Activated T-helper 1 cell treated with anti-CD3 and anti-CD28 coated beads, Interleukin-12 subunit alpha, Interleukin-12 subunit beta, Interleukin-2, Interleukin-4 antibody, amounts not matched to agents 30 ng/mL and 10 ng/mL and 1 ng/mL, durations not matched to agents 14 hours and 24 hours and 36 hours (primary cell): ENCODE measurements at regions not wholly inside any gene's neighbourhood (a gene's known extent, or its start where the extent isn't known, plus 50 kb on each side); places are given as distances from the start of the nearest gene placed in this dataset.

ENCODE experiments used
- DNase-seq: peaks from one replicate; pipeline ENCODE4 v3.0.0; 2021; ENCODE audit warnings: low spot score
- H3K27ac Mint-ChIP-seq: one replicate; pipeline ENCODE4 v1.8.0; 2021; ENCODE audit warnings: mild to moderate bottlenecking, mixed read lengths
- H3K27me3 Mint-ChIP-seq: one replicate; pipeline ENCODE4 v1.8.0; 2022; ENCODE audit warnings: mild to moderate bottlenecking, moderate library complexity, mixed read lengths; ENCODE audit not compliant: insufficient read depth
- H3K36me3 Mint-ChIP-seq: one replicate; pipeline ENCODE4 v1.8.0; 2021; ENCODE audit warnings: low read depth, mixed read lengths
- H3K4me1 Mint-ChIP-seq: one replicate; pipeline ENCODE4 v1.8.0; 2021; ENCODE audit warnings: low read depth, mixed read lengths
- H3K4me3 Mint-ChIP-seq: one replicate; pipeline ENCODE4 v1.8.0; 2021; ENCODE audit warnings: mild to moderate bottlenecking, moderate library complexity, mixed read lengths
- H3K9me3 Mint-ChIP-seq: one replicate; pipeline ENCODE4 v1.8.0; 2021; ENCODE audit warnings: mixed read lengths
- intact Hi-C: fragments of 100-400 bp; cut with micrococcal nuclease; formaldehyde crosslinking; loops from one replicate; pipeline ENCODE4 v1.15.1; 2024

DNA sequence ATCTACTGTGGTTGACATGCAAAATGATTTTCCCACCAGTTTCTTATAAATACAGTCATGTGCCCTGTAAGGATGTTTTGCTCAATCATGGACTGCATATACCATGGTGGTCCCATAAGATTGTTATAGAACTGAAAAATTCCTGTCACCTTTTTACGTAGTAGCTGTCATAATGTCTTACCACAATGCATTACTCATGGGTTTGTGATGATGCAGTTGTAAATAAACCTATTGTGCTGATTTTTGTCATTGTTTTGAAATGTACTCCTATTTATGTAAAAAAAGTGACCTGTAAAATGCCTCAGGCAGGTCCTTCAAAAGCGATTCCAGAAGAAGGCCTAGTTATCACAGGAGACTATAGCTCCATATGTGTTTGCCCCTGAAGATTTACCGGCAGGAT is 695.4 kb upstream of the KIF2B start:
- H3K9me3 Mint-ChIP-seq, result peaks cover 18% of the 10 kb centered on the region
- H3K27ac Mint-ChIP-seq, result no peak overlapping the region
- no peaks in the 10 kb centered on the region for H3K4me1 Mint-ChIP-seq
- no peak overlapping the region for H3K4me3 Mint-ChIP-seq
- DNase-seq, result no peak
- intact Hi-C loops, result no loop called here
- no peaks in the 10 kb centered on the region for H3K27me3 Mint-ChIP-seq
- no peaks in the 10 kb centered on the region for H3K36me3 Mint-ChIP-seq

DNA sequence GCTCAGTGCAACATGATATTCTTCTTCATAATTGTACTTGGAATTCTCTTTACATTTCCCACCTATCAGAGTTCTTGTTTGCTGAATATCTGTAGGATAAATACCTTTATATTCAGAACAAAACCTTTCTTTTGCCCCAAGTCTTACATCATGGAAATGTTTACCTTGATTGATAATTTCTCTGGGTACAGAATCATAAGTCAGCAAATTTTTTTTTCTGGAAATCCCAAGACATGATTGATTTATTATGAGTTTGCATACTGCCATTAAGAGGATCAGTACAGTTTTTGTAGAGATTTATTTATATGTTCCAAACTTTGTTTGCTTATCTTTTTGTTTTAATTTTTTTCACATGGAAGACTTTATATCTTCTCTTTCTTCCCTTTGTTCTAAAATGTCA is 699.8 kb upstream of the KIF2B start:
- no peak overlapping the region for H3K4me3 Mint-ChIP-seq
- intact Hi-C loops, result no loop called here
- no peak for DNase-seq
- H3K36me3 Mint-ChIP-seq, result no peaks in the 10 kb centered on the region
- no peaks in the 10 kb centered on the region for H3K4me1 Mint-ChIP-seq
- no peak overlapping the region for H3K27ac Mint-ChIP-seq
- H3K27me3 Mint-ChIP-seq, result no peaks in the 10 kb centered on the region
- H3K9me3 Mint-ChIP-seq, result peaks cover 9% of the 10 kb centered on the region

DNA sequence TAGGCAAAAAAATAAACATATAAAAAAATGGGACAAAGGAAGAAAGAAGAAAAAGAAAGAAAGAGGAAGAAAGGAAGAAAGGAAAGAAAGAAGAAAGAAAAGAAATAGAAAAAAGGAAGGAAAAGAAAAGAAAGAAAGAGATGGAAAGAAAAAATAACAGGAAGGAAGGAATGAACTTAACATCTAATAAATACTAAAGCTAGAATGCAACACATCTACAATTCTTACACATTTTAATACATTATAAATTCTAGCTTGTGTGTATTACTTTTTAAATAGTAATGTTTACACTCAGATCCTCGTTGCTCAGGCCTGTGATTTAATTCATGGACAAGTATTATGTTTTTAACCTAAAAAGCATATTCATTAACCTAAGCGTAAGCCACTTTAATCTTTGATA is 703.0 kb upstream of the KIF2B start:
- peaks cover 21% of the 10 kb centered on the region for H3K9me3 Mint-ChIP-seq
- H3K36me3 Mint-ChIP-seq, result no peaks in the 10 kb centered on the region
- H3K4me3 Mint-ChIP-seq, result no peak overlapping the region
- no peak for DNase-seq
- intact Hi-C loops, result no loop called here
- no peak overlapping the region for H3K27ac Mint-ChIP-seq
- H3K4me1 Mint-ChIP-seq, result no peaks in the 10 kb centered on the region
- no peaks in the 10 kb centered on the region for H3K27me3 Mint-ChIP-seq

DNA sequence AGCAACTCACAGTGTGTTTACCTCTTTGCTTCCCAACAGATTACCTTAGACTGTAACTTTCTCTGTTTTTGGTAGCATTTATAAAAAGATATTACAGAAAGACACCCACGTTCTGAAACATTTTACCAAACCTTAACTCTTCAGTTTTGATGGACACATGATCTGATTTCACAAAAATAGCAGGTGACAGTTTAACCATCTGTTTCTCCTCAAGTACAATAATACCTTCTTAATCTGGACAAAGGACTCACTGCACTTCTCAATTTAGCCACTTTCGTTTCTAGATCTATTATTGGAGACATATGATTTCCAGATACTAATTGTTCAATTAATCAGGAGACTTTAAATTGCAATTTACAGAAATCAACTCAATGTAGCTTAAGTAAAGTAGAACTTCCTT is 703.8 kb upstream of the KIF2B start:
- Mint-ChIP-seq H3K36me3 (no peaks in the 10 kb centered on the region), H3K9me3 (peaks cover 18% of the 10 kb centered on the region)
- intact Hi-C loops, result no loop called here

DNA sequence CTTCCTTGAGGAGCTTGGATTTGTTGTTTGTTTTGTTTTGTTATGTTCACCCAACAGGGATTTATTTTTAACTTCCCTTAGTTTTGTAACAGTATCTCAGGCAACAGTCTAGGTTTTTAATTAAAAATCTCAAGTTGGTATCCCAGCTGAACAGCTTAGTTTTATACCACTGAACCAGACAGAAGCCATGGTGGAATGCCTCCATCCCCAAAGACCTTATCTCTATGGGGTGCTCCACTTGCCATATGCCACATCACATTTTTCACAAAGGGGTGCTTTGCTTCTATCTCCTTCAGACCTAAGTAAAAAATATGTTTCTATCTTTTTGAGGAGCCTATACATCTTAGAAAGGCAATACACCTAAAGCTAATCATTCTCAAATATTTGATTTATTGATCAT is 715.8 kb upstream of the KIF2B start:
- Mint-ChIP-seq H3K36me3 (no peaks in the 10 kb centered on the region), H3K4me3 (no peak overlapping the region), H3K9me3 (peaks cover 12% of the 10 kb centered on the region), H3K27me3 (no peaks in the 10 kb centered on the region), H3K27ac (no peak overlapping the region), H3K4me1 (no peaks in the 10 kb centered on the region)
- no peak for DNase-seq
- intact Hi-C loops, result no loop called here

More for the DNA sequence above, 703.8 kb upstream of the KIF2B start:
- no peaks in the 10 kb centered on the region for H3K27me3 Mint-ChIP-seq
- no peak overlapping the region for H3K4me3 Mint-ChIP-seq
- no peaks in the 10 kb centered on the region for H3K4me1 Mint-ChIP-seq
- H3K27ac Mint-ChIP-seq, result no peak overlapping the region
- DNase-seq, result no peak

DNA sequence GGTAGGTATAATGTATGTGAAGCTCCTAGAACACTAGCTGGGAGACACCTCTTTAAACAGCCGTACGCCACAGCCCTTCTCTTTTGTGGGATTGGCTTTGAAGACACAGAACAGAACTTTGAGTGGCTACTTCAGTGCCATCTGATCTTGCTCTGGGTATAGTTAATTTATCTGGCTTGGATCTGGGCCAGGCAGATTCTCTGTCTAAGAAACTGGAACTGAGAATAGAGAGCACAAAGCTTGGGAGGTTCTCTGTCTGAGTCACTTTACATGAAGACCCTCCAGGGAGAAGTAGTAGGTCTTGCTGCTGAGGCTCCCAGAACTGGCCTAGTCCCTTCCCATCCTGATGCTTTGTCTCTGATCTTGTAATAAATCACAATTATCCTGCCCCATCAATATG is 721.0 kb upstream of the KIF2B start:
- no peaks in the 10 kb centered on the region for H3K36me3 Mint-ChIP-seq
- no peak for DNase-seq
- no peaks in the 10 kb centered on the region for H3K27me3 Mint-ChIP-seq
- intact Hi-C loops, result no loop called here
- no peak overlapping the region for H3K27ac Mint-ChIP-seq
- H3K9me3 Mint-ChIP-seq, result peaks cover 17% of the 10 kb centered on the region
- no peaks in the 10 kb centered on the region for H3K4me1 Mint-ChIP-seq
- no peak overlapping the region for H3K4me3 Mint-ChIP-seq

GRCh38 chr17:53100126-53100525 is 722.6 kb upstream of the KIF2B start:
- no peak for DNase-seq
- intact Hi-C loops, result no loop called here
- H3K27ac Mint-ChIP-seq, result no peak overlapping the region
- H3K27me3 Mint-ChIP-seq, result no peaks in the 10 kb centered on the region
- H3K4me3 Mint-ChIP-seq, result no peak overlapping the region
- H3K9me3 Mint-ChIP-seq, result peaks cover 17% of the 10 kb centered on the region
- no peaks in the 10 kb centered on the region for H3K4me1 Mint-ChIP-seq
- no peaks in the 10 kb centered on the region for H3K36me3 Mint-ChIP-seq

GRCh38 chr17:53093391-53093790 is 729.3 kb upstream of the KIF2B start:
- Mint-ChIP-seq H3K27me3 (no peaks in the 10 kb centered on the region), H3K27ac (no peak overlapping the region), H3K9me3 (peaks cover 3% of the 10 kb centered on the region), H3K36me3 (no peaks in the 10 kb centered on the region), H3K4me1 (no peaks in the 10 kb centered on the region), H3K4me3 (no peak overlapping the region)
- intact Hi-C loops, result no loop called here
- DNase-seq, result no peak

GRCh38 chr17:53092072-53092471 is 730.7 kb upstream of the KIF2B start:
- H3K36me3 Mint-ChIP-seq, result no peaks in the 10 kb centered on the region
- H3K4me1 Mint-ChIP-seq, result no peaks in the 10 kb centered on the region
- intact Hi-C loops, result no loop called here
- DNase-seq, result no peak
- H3K27me3 Mint-ChIP-seq, result no peaks in the 10 kb centered on the region
- H3K27ac Mint-ChIP-seq, result no peak overlapping the region
- no peak overlapping the region for H3K4me3 Mint-ChIP-seq
- H3K9me3 Mint-ChIP-seq, result peaks cover 3% of the 10 kb centered on the region

DNA sequence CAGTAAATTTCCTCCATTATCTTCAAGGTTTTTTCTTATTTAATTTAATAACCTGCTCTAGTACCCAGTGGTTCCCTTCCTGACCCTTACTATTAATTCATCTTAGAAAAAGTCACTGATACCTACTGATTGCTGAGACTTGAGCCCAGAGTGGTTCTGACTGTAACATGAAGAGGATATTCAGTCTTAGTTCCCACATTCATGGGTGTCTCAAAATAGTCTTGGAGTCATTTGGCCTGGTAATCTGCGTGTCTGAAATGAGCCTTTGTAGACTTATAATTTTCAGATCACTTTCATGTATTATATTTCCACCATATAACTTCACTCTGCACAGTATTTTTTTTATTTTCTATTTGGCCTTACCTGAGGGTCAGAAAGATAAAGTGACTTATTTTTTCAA is 732.0 kb upstream of the KIF2B start:
- Mint-ChIP-seq H3K27ac (no peak overlapping the region), H3K27me3 (no peaks in the 10 kb centered on the region), H3K9me3 (peaks cover 7% of the 10 kb centered on the region), H3K4me3 (no peak overlapping the region), H3K4me1 (no peaks in the 10 kb centered on the region), H3K36me3 (no peaks in the 10 kb centered on the region)
- no peak for DNase-seq
- intact Hi-C loops, result no loop called here

GRCh38 chr17:53088481-53088880 is 734.2 kb upstream of the KIF2B start:
- no peak overlapping the region for H3K27ac Mint-ChIP-seq
- H3K36me3 Mint-ChIP-seq, result no peaks in the 10 kb centered on the region
- H3K9me3 Mint-ChIP-seq, result peaks cover 7% of the 10 kb centered on the region
- H3K27me3 Mint-ChIP-seq, result no peaks in the 10 kb centered on the region
- intact Hi-C loops, result no loop called here
- H3K4me3 Mint-ChIP-seq, result no peak overlapping the region
- no peak for DNase-seq
- H3K4me1 Mint-ChIP-seq, result no peaks in the 10 kb centered on the region

DNA sequence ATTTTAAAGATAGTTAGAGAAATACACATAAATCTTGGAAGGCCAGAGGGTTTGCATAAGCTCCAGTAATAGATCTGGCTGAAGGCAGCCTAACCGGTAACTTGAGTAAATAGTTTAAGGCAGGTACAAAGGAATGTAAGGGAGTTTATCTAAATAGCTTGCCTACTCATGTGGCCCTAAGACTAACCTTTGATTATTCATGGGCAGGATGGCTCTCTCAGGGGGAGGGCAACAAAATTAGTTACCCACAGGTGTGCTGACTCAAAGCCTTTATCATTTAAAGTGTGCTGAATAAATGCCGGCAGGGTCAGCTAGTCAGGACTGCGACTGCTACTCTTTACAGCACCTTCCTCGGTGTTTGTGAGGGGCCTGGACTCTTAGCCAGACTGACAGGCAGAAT is 761.3 kb upstream of the KIF2B start:
- Mint-ChIP-seq H3K4me1 (no peaks in the 10 kb centered on the region), H3K4me3 (no peak overlapping the region), H3K9me3 (peaks cover 28% of the 10 kb centered on the region), H3K27ac (no peak overlapping the region), H3K27me3 (no peaks in the 10 kb centered on the region), H3K36me3 (no peaks in the 10 kb centered on the region)
- DNase-seq, result no peak
- intact Hi-C loops, result no loop called here

- Mint-ChIP-seq H3K27me3 (no peaks in the 10 kb centered on the region), H3K9me3 (peaks cover 23% of the 10 kb centered on the region), H3K27ac (no peak overlapping the region), H3K4me1 (no peaks in the 10 kb centered on the region), H3K36me3 (no peaks in the 10 kb centered on the region), H3K4me3 (no peak overlapping the region)
- DNase-seq, result no peak
- intact Hi-C loops, result no loop called here
Measured at GRCh38 chr17:53058031-53058430, 764.7 kb upstream of the KIF2B start.

DNA sequence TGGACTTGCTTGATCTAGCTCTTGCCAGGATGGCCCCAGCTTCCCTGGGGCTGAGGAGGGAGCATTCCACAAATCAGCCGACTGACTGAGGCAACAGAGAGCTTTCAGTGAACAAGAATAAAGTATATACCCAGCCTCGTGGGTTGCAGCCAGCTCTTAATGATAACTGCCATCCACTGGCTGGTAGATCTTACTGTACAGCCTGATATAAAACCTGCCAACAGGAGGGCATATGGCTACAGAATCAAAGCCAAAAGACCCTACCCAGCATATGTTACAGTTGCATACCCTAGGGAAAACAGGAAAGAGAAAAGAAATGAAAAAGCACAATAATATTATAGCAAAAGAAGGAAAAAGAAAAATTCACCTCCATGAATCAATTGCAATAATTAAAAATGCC is 775.9 kb upstream of the KIF2B start:
- Mint-ChIP-seq H3K4me3 (no peak overlapping the region), H3K27me3 (no peaks in the 10 kb centered on the region)
- intact Hi-C loops, result no loop called here

More for the DNA sequence above, 775.9 kb upstream of the KIF2B start:
- no peaks in the 10 kb centered on the region for H3K36me3 Mint-ChIP-seq
- peaks cover 18% of the 10 kb centered on the region for H3K9me3 Mint-ChIP-seq
- H3K4me1 Mint-ChIP-seq, result no peaks in the 10 kb centered on the region
- DNase-seq, result no peak
- H3K27ac Mint-ChIP-seq, result no peak overlapping the region
